ENCODE measurements at regions not wholly inside any gene's neighbourhood (a gene's known extent, or its start where the extent isn't known, plus 50 kb on each side); places are given as distances from the start of the nearest gene placed in this dataset.

DNA sequence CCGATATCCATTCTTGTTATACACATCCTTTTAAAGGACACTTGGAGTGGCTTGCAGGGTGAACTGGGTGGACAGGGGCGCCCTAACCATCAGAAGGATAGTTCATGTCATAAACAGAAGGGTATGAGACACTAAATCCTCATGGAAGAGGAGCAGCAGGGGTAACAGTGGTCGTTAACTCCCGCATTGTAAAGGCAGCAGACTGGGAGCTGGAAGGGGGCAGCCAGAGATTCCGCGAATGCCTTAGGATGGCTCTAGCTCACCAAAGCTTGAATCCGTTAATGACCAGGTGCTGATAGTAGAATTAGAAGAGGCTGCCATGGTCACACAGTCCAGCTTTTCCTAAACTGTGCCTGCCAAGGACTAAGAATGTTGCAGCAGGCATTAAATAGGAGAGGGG is 85.2 kb upstream of the ANKRD34C start:
- no TSS peak for BruUV-seq (replicated peaks)
- TF ChIP-seq CTCF (conservative IDR thresholded peaks at IDR 0.05; ENCODE audit: low read depth, low read length) (no peak), EZH2 (IDR thresholded peaks at IDR 0.05; ENCODE audit: low read length, unreplicated experiment) (no peak), EZH2phosphoT487 (IDR thresholded peaks at IDR 0.05; ENCODE audit: borderline replicate concordance, low read length) (no peak)
- H3K4me2 ChIP-seq (ENCODE audit: low read length): no peak overlapping the region
- peaks cover 48% of the 10 kb centered on the region for H3K27me3 ChIP-seq (ENCODE audit: low read length)
- no peaks in the 10 kb centered on the region for H3K36me3 ChIP-seq (ENCODE audit: low read depth, low read length)
- no peaks in the 10 kb centered on the region for H4K20me1 ChIP-seq (ENCODE audit: low read length)
- POLR2A ChIA-PET (ENCODE audit: unreplicated experiment): no interaction called here
- H3K4me1 ChIP-seq (ENCODE audit: insufficient read depth, low read length): no peaks in the 10 kb centered on the region
- no peak overlapping the region for H3K27ac ChIP-seq (ENCODE audit: low read length)
- H3K9ac ChIP-seq (ENCODE audit: low read length): no peak overlapping the region
- H3K79me2 ChIP-seq (ENCODE audit: low read length): no peaks in the 10 kb centered on the region
- H2AFZ ChIP-seq (ENCODE audit: low read length): no peak overlapping the region
- no peak overlapping the region for H3K4me3 ChIP-seq (ENCODE audit: low read length)
- CTCF ChIA-PET: no interaction called here
- no peaks in the 10 kb centered on the region for H3F3A ChIP-seq (ENCODE audit: low read length, unreplicated experiment)
- intact Hi-C loops (cut with micrococcal nuclease): no loop called here
- no peaks in the 10 kb centered on the region for H3K9me3 ChIP-seq (ENCODE audit: low read length)
- no peaks in the 10 kb centered on the region for H3K9me2 ChIP-seq (replicated peaks; ENCODE audit: low read length)
- DNase-seq: no peak
- no peak for ATAC-seq

GRCh38 chr15:79195802-79196201 is 86.7 kb upstream of the ANKRD34C start:
- no peak overlapping the region for H3K27ac ChIP-seq (ENCODE audit: low read length)
- H4K20me1 ChIP-seq (ENCODE audit: low read length): no peaks in the 10 kb centered on the region
- intact Hi-C loops (cut with micrococcal nuclease): no loop called here
- H3K9me2 ChIP-seq (replicated peaks; ENCODE audit: low read length): no peaks in the 10 kb centered on the region
- H3K4me1 ChIP-seq (ENCODE audit: insufficient read depth, low read length): no peaks in the 10 kb centered on the region
- POLR2A ChIA-PET (ENCODE audit: unreplicated experiment): no interaction called here
- ATAC-seq: no peak
- CTCF ChIA-PET: no interaction called here
- H3K79me2 ChIP-seq (ENCODE audit: low read length): no peaks in the 10 kb centered on the region
- H3F3A ChIP-seq (ENCODE audit: low read length, unreplicated experiment): no peaks in the 10 kb centered on the region
- no peak for DNase-seq
- TF ChIP-seq CTCF (conservative IDR thresholded peaks at IDR 0.05; ENCODE audit: low read depth, low read length) (no peak), EZH2 (IDR thresholded peaks at IDR 0.05; ENCODE audit: low read length, unreplicated experiment) (no peak), EZH2phosphoT487 (IDR thresholded peaks at IDR 0.05; ENCODE audit: borderline replicate concordance, low read length) (no peak)
- H3K36me3 ChIP-seq (ENCODE audit: low read depth, low read length): no peaks in the 10 kb centered on the region
- no peak overlapping the region for H3K4me3 ChIP-seq (ENCODE audit: low read length)
- H3K27me3 ChIP-seq (ENCODE audit: low read length): peaks cover 35% of the 10 kb centered on the region
- no peaks in the 10 kb centered on the region for H3K9me3 ChIP-seq (ENCODE audit: low read length)
- H3K4me2 ChIP-seq (ENCODE audit: low read length): no peak overlapping the region
- H2AFZ ChIP-seq (ENCODE audit: low read length): no peak overlapping the region
- H3K9ac ChIP-seq (ENCODE audit: low read length): no peak overlapping the region
- BruUV-seq (replicated peaks): no TSS peak

DNA sequence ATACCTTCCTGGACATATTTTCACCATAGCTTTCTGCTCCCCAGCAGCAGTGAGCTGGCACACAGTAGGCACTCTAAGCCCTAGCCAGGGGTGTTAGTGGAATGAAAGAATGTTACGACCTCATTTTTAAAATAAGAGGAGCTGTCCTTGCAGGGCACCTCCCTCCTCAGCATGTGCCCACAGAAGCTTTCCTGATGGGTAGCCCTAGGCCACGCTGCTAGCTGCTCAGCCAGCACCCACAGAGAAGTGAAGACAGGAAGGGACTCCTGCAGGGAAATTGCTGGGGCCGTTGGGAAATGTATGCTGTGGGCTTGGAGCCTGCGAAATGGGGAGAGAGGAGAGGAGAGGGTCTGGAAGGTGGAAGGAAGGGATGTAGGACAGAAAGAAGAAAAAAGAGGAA is 87.3 kb upstream of the ANKRD34C start:
- H2AFZ ChIP-seq (ENCODE audit: low read length): no peak overlapping the region
- H3K4me1 ChIP-seq (ENCODE audit: insufficient read depth, low read length): no peaks in the 10 kb centered on the region
- no TSS peak for BruUV-seq (replicated peaks)
- H3K4me3 ChIP-seq (ENCODE audit: low read length): no peak overlapping the region
- no peaks in the 10 kb centered on the region for H3K9me2 ChIP-seq (replicated peaks; ENCODE audit: low read length)
- H3K9ac ChIP-seq (ENCODE audit: low read length): no peak overlapping the region
- H3K27ac ChIP-seq (ENCODE audit: low read length): no peak overlapping the region
- DNase-seq (no peak), ATAC-seq (no peak)
- POLR2A ChIA-PET (ENCODE audit: unreplicated experiment): no interaction called here
- H3K9me3 ChIP-seq (ENCODE audit: low read length): no peaks in the 10 kb centered on the region
- CTCF ChIA-PET: no interaction called here
- peaks cover 32% of the 10 kb centered on the region for H3K27me3 ChIP-seq (ENCODE audit: low read length)
- H3K4me2 ChIP-seq (ENCODE audit: low read length): no peak overlapping the region
- H3K36me3 ChIP-seq (ENCODE audit: low read depth, low read length): no peaks in the 10 kb centered on the region
- no peaks in the 10 kb centered on the region for H4K20me1 ChIP-seq (ENCODE audit: low read length)
- H3K79me2 ChIP-seq (ENCODE audit: low read length): no peaks in the 10 kb centered on the region
- intact Hi-C loops (cut with micrococcal nuclease): no loop called here
- H3F3A ChIP-seq (ENCODE audit: low read length, unreplicated experiment): no peaks in the 10 kb centered on the region
- TF ChIP-seq EZH2 (IDR thresholded peaks at IDR 0.05; ENCODE audit: low read length, unreplicated experiment): no peak
- no peak for TF ChIP-seq CTCF (conservative IDR thresholded peaks at IDR 0.05; ENCODE audit: low read depth, low read length)
- no peak for TF ChIP-seq EZH2phosphoT487 (IDR thresholded peaks at IDR 0.05; ENCODE audit: borderline replicate concordance, low read length)
